Spleen (tissue), 11 donors: ENCODE measurements at regions not wholly inside any gene's neighbourhood (a gene's known extent, or its start where the extent isn't known, plus 50 kb on each side); places are given as distances from the start of the nearest gene placed in this dataset.
A peak's percentile ranks its signal among the peaks of the same experiment; 100 is the strongest.

Experiments
- DNase-seq: peaks from one replicate; pipeline ENCODE4 v3.0.0-alpha.2; 2020
- H3K27ac ChIP-seq, 8 donors: fragments of 200-600 bp; sonication (generic) in 7 of 8; 1 replicate in 4 of 8; 2 replicates in 4 of 8; pipeline versions ENCODE4 v1.5.0 to v1.8.0; 2016 to 2021; ENCODE audit warnings: inconsistent platforms in 4 of 8, mild to moderate bottlenecking in 4 of 8, moderate library complexity in 1 of 8
- H3K27me3 ChIP-seq, 7 donors: fragments of 200-600 bp; sonication (generic) in 6 of 7; replicated peaks in 1 of 7; 1 replicate in 4 of 7; 2 replicates in 3 of 7; pipeline versions ENCODE4 v1.5.0 to v1.8.0; 2016 to 2021; ENCODE audit warnings: inconsistent platforms in 3 of 7, mild to moderate bottlenecking in 1 of 7
- H3K36me3 ChIP-seq, 6 donors: fragments of 200-600 bp; sonication (generic) in 5 of 6; 1 replicate in 4 of 6; 2 replicates in 2 of 6; pipeline versions ENCODE4 v1.5.0 to v1.8.0; 2016 to 2021; ENCODE audit warnings: inconsistent platforms in 2 of 6
- H3K4me1 ChIP-seq, 6 donors: fragments of 200-600 bp; sonication (generic) in 5 of 6; 1 replicate in 3 of 6; 2 replicates in 3 of 6; pipeline versions ENCODE4 v1.5.0 to v1.8.0; 2016 to 2021; ENCODE audit warnings: inconsistent platforms in 3 of 6
- H3K4me3 ChIP-seq, 8 donors: fragments of 200-600 bp; sonication (generic) in 7 of 8; 1 replicate in 4 of 8; 2 replicates in 4 of 8; pipeline versions ENCODE4 v1.5.0 to v1.8.0; 2016 to 2021; ENCODE audit warnings: inconsistent platforms in 4 of 8, mild to moderate bottlenecking in 4 of 8, moderate library complexity in 2 of 8
- H3K9me3 ChIP-seq, 8 donors: fragments of 200-600 bp; sonication (generic) in 7 of 8; 1 replicate in 4 of 8; 2 replicates in 4 of 8; pipeline versions ENCODE4 v1.5.0 to v1.8.0; 2016 to 2021; ENCODE audit warnings: inconsistent platforms in 4 of 8
- POLR2A ChIP-seq, 3 donors: fragments of 450-650 bp; IDR thresholded peaks; one replicate each; pipeline ENCODE4 v1.5.1; 2017; ENCODE audit warnings: antibody characterized with exemption in 3 of 3, mild to moderate bottlenecking in 1 of 3
- POLR2AphosphoS5 ChIP-seq, 3 donors: sonication (generic); formaldehyde crosslinking; IDR thresholded peaks; one replicate each; pipeline ENCODE4 v1.5.1; 2017; ENCODE audit warnings: antibody characterized with exemption in 3 of 3
- WGBS, 5 donors: extraction: QIAGEN DNeasy Blood & Tissue Kit in 3 of 5; methylation state at CpG; one replicate each; pipeline versions ENCODE4 v1.1.5 to v1.1.7; 2013 to 2018; 5-methylcytosine and 5-hydroxymethylcytosine counted together
- intact Hi-C: fragments of 100-400 bp; cut with DNase I; formaldehyde crosslinking; loops from one replicate; pipeline ENCODE4 v1.15.0; 2023; ENCODE audit warnings: low total_unique reads
- TF ChIP-seq, protein P1 (sequence below), 11 experiments: fragments of 200-600 bp in 7 of 11; fragments of 450-650 bp in 4 of 11; sonication (generic) in 4 of 11; IDR thresholded peaks in 8 of 11; conservative IDR thresholded peaks in 3 of 11; 1 replicate in 7 of 11; 2 replicates in 4 of 11; pipeline versions ENCODE4 v1.4.0 to v1.8.0; 2016 to 2021; ENCODE audit warnings: antibody characterized with exemption in 11 of 11, inconsistent platforms in 4 of 11, mild to moderate bottlenecking in 1 of 11
- donor health status: healthy with polysubstance abuse.
- donor health status: DM: no; HTN: no; CAD: no; lungs with moderate emphysema.
- donor health status: DM: no; HTN: no; CAD: no.
- donor health status: Bipolar disorder and iron deficiency.
- donor health status: healthy.
- donor health status: DM: no; HTN: no; CAD: no.
- donor health status: DM: yes; HTN: yes; CAD: no.

DNA sequence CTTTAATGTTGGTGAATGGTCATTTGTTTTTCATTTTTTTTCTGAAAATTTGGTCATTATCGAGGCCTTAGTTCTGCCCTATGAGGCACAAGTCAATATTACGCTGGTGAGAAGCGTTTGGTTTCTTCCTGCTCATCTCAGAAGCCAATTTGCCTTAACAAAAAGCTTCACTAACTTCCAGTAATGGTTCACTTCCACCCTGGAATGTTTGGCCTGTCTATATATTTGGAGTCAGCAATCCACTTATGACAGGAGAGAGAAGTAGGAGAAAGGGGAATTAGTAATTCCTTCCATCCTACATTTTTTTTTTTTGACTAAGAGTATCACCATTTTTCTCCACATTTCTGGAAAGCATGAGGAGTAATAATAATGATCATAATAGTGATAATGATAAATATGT lies 124.4 kb downstream of the DIPK2A start:
- TF ChIP-seq, protein P1, sequence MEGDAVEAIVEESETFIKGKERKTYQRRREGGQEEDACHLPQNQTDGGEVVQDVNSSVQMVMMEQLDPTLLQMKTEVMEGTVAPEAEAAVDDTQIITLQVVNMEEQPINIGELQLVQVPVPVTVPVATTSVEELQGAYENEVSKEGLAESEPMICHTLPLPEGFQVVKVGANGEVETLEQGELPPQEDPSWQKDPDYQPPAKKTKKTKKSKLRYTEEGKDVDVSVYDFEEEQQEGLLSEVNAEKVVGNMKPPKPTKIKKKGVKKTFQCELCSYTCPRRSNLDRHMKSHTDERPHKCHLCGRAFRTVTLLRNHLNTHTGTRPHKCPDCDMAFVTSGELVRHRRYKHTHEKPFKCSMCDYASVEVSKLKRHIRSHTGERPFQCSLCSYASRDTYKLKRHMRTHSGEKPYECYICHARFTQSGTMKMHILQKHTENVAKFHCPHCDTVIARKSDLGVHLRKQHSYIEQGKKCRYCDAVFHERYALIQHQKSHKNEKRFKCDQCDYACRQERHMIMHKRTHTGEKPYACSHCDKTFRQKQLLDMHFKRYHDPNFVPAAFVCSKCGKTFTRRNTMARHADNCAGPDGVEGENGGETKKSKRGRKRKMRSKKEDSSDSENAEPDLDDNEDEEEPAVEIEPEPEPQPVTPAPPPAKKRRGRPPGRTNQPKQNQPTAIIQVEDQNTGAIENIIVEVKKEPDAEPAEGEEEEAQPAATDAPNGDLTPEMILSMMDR (IDR thresholded peaks at IDR 0.05 in 8 of 11, conservative IDR thresholded peaks at IDR 0.05 in 3 of 11), result no peak
- TF ChIP-seq POLR2AphosphoS5 (IDR thresholded peaks at IDR 0.05) (no peak), POLR2A (IDR thresholded peaks at IDR 0.05) (no peak)
- Histone ChIP-seq H3K36me3 (no peaks in the 10 kb centered on the region), H3K9me3 (peaks cover 0 to 17% (median 14%) of the 10 kb centered on the region in 8 donors), H3K4me1 (no peaks in the 10 kb centered on the region), H3K4me3 (no peak overlapping the region), H3K27me3 (no peaks in the 10 kb centered on the region), H3K27ac (no peak overlapping the region)
- 77 to 93% (median 91%) methylated on average over 3 of the region's 3 CpGs for WGBS, 5 donors
- no peak for DNase-seq
- intact Hi-C loops, result no loop called here

DNA sequence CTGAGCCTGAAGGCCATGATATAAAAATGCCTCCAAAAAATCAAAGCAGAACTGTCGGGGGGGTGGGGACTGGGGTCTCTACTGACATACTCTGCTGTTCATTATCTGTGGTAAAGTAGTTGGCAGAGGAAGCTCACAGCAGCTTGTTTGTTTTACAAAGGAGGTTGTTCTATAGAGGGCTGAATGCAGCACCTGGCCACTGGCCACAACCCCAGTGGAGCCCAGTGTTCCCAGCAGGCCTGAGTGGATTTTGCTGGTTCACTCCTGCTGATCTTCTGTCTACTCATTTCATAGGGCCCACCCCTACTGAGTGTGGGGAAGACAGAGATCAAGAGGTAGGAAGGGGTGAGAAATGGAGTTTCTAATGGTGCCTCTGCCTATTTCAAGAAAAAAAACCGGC lies 125.5 kb downstream of the DIPK2A start:
- WGBS, 5 donors, result 82 to 91% (median 86%) methylated on average over 2 of the region's 2 CpGs
- H3K27ac ChIP-seq, result no peak overlapping the region
- DNase-seq, result no peak
- no peak overlapping the region for H3K4me3 ChIP-seq
- no peaks in the 10 kb centered on the region for H3K4me1 ChIP-seq
- H3K27me3 ChIP-seq, result no peaks in the 10 kb centered on the region
- TF ChIP-seq, protein P1 (IDR thresholded peaks at IDR 0.05 in 8 of 11, conservative IDR thresholded peaks at IDR 0.05 in 3 of 11), result no peak
- no peak for TF ChIP-seq POLR2A (IDR thresholded peaks at IDR 0.05)
- TF ChIP-seq POLR2AphosphoS5 (IDR thresholded peaks at IDR 0.05), result no peak
- no peaks in the 10 kb centered on the region for H3K36me3 ChIP-seq
- intact Hi-C loops, result no loop called here
- H3K9me3 ChIP-seq, result peaks cover 0 to 17% (median 14%) of the 10 kb centered on the region in 8 donors

DNA sequence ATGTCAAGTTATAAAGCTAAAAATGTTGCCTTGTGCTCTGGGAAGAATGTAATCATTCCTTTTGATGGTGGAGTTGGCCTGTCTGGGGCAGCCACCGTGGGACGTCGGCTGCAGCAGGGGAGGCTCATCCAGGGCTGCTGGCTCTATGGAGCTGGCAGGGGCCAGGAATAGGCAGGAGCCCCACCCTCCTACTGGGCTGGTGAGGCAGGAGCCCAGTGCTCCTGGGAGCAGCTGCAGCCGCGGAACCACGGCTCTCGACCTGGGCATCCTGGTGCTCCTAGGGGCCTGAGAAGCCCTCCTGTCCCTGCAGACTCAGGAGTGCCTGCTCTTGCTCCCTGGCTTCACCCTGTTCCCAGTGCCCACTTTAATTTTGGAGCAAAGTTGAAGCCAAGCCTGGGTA lies 127.1 kb downstream of the DIPK2A start:
- no peaks in the 10 kb centered on the region for H3K36me3 ChIP-seq
- H3K4me3 ChIP-seq, result no peak overlapping the region
- 74 to 96% (median 94%) methylated on average over 4 to 7 of the region's 7 CpGs for WGBS, 5 donors
- peaks cover 0 to 17% (median 14%) of the 10 kb centered on the region in 8 donors for H3K9me3 ChIP-seq
- no peak overlapping the region for H3K27ac ChIP-seq
- no peaks in the 10 kb centered on the region for H3K27me3 ChIP-seq
- intact Hi-C loops, result no loop called here
- TF ChIP-seq, protein P1 (IDR thresholded peaks at IDR 0.05 in 8 of 11, conservative IDR thresholded peaks at IDR 0.05 in 3 of 11), result no peak
- TF ChIP-seq POLR2A (IDR thresholded peaks at IDR 0.05), result no peak
- no peak for TF ChIP-seq POLR2AphosphoS5 (IDR thresholded peaks at IDR 0.05)
- DNase-seq, result peak; percentile 48
- H3K4me1 ChIP-seq, result no peaks in the 10 kb centered on the region

DNA sequence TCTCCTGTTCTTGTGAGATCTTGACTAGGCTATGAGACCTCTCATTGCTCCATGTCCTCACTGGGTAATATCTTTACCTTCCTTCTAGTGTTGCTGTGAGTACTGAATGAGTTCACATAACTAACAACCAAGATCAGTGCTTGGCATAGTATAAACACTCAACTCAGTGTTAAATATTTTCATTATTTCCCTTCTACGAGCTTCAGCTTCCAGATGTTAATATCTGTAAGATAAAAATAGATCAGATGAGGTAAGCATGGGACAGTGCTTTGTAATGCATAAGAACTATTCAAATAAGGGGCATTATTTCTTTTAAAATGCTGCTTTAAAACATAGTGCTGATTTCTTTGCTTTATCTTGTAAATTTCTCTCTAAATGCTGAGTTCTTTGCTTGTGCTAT lies 130.8 kb downstream of the DIPK2A start:
- Histone ChIP-seq H3K27ac (no peak overlapping the region), H3K27me3 (no peaks in the 10 kb centered on the region), H3K36me3 (no peaks in the 10 kb centered on the region), H3K4me3 (no peak overlapping the region), H3K4me1 (no peaks in the 10 kb centered on the region), H3K9me3 (peaks cover 0 to 17% (median 14%) of the 10 kb centered on the region in 8 donors)
- TF ChIP-seq, protein P1 (IDR thresholded peaks at IDR 0.05 in 8 of 11, conservative IDR thresholded peaks at IDR 0.05 in 3 of 11), result no peak
- TF ChIP-seq POLR2AphosphoS5 (IDR thresholded peaks at IDR 0.05) (no peak), POLR2A (IDR thresholded peaks at IDR 0.05) (no peak)
- DNase-seq, result no peak
- intact Hi-C loops, result no loop called here
- 33 to 76% (median 67%) methylated on average over 1 of the region's 1 CpG for WGBS, 5 donors
